ENCODE measurements at regions not wholly inside any gene's neighbourhood (a gene's known extent, or its start where the extent isn't known, plus 50 kb on each side); places are given as distances from the start of the nearest gene placed in this dataset.
"Not testable (repeated sequence)": the region's sequence is repeated elsewhere in the genome, so short reads cannot be mapped to it uniquely, and the experiment has no call there.

DNA sequence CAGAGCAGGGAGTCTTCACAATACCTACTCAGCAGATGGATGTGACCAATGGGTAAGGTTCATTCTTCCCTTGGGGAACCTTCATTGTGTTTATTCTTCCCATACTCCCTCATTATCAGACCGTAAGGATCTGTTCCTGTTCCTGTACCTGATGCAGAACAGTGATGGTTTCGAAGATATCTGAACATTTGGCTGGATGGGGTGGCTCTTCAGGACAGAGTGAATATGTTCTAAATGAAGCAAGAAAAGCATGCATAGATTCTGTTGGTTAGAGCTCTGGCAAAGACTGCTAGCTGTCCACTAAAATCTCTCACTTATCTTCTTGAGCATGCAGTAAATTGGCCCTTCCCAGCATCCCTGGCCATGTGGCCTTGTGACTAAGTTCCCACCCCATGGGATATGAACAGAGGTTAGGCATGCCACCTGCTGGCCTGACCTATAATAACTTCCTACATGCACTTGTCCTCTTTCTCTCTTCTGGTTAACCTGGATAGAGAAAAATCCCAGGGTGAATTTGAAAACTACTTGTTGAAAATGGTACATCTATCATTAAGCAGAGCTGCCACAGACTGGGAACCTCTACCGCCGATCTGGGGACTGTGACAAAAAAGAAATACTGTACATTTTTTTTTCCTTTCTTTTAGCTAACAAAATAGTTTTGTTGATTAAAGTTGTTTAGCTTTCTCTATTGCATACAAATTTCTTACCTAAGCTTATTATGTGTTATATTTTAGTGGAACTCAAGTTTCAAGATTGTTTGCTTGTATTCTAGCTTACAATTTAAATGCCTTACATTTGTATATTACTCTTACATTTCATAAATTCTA, 60.0 kb upstream of the BANK1 start:
- DNase-seq (ENCODE audit: low read depth), result peak; percentile 35

DNA sequence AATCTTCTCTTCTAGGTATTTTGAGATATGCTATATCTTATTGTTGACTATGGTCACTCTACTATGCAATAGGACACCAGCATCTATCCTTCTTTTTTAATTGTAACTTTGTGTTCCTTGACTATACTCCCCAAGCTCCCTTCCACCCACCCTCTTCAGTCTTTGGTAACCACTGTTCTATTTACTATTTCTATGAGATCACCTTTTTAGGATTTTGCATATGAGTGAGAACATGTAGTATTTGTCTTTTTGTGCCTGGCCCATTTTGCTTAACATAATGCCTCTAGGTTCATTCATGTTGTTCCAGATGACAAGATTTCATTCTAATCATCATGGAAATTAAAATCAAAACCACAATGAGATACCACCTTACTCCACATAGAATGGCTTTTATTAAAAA, 63.3 kb upstream of the BANK1 start:
- DNase-seq (ENCODE audit: low read depth), result no peak

DNA sequence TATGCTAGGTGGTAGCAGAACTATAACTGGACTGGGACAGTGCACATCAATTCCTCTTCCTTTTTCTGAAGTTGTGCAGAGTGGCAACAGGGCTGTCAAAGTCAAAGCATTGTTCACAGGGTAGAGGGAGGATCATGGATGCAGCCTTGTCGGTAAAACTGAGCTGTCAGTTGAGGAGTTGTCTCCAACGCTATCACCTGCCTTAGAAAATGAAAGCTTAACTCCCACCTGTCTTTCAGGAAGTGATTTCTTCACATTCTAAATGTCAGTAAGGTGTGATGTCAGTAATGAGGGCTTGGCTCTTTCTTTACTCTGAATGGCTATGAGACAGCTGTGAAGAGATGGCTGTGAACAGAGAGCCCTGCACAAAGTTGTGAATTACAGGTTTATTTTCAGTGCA, 66.4 kb upstream of the BANK1 start:
- DNase-seq (ENCODE audit: low read depth), result no peak

DNA sequence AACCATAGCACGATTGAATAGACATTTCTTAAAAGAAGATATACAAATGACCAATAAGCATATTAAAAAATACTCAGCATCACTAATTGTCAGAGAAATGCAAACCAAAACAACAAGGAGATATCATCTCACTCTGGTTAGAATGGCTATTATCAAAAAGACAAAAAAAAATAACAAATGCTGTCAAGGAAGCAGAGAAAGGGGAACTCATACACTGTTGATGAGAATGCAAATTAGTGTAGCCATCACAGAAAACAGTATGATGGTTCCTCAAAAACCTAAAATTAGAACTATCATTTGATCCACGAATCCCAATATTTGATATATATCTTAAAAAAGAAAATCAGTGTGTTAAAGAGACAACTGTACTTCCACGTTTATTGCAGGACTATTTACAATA, 71.7 kb upstream of the BANK1 start:
- DNase-seq (ENCODE audit: low read depth), result no peak

DNA sequence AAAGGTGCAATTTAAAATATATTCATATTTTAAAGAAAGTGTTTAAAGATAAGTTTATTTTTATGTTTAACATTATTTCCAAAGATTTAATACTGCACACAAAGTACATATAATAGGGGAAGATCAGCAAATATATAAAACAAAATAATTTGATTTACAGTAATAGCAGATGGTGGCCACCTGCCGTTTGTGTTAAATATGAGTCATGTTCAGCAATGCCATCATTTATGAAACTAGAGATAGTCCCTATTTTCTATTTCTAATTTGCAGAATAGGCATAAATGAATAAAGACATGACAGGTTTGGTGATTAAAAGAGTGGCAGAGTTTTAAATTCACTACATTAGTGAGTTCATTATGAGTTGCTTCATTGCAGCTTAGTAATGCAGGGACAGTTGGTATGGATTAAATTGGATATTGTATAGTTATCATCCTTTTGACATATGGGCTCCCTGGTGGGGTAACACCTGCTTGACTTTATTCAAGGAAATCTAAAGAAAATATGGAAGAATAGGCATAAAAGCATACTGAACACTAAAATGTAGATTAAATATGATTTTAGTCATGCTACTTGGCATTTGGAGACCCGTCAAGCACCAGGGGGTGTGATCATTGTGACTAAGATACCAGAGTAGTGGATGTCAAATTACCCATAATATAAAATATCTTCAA, 78.8 kb upstream of the BANK1 start:
- DNase-seq (ENCODE audit: low read depth), result no peak

DNA sequence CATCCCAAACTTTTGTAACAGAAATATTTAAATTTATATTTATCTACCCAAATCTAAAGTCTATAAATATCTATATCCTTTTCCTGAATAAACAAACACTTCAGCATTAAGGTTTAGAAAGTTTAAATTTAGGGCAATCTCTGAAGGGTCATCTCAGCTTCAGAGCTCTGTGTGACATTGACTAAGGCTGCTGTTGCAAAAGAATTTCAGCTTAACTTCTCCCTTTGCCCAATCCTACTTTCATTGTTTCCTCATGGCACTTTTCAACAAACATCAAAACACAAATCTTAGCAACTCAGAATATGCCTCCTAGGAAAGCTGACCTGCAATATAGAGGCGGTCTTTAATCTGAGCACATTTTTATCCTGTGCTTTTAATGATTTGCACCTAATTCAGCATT, 79.7 kb upstream of the BANK1 start:
- no peak for DNase-seq (ENCODE audit: low read depth)

DNA sequence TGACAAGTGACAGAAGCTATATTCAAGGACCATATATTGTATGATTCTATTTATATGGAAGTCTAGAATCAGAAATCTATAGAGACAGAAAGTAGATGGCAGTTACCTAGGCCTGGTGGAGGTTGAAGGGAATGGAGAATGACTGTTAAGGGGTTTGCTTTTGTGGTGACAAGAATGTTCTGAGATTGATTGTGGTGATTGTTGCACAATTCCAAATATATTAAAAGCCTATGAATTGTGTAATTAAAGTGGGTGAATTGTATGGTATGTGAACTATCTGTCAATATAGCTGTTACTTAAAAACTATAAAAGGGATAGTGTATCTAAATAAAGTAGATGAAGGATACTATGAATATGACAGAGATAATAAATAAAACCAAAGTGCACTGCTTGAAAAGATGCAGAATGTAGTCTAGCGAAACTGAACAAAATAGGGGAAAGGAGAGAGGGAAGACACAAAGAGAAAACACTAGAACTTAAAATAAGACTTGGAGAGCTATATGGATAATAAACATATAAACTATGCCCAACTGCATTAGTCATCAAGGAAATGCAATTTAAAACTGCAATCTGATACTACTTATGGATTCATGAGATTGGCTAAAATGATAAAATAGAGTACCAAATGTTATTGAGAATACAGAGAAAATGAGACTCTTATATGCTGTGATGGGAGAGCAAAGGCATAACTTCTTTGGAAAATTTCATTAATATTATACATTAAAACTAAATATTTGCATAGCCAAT, 82.1 kb upstream of the BANK1 start:
- no peak for DNase-seq (ENCODE audit: low read depth)

DNA sequence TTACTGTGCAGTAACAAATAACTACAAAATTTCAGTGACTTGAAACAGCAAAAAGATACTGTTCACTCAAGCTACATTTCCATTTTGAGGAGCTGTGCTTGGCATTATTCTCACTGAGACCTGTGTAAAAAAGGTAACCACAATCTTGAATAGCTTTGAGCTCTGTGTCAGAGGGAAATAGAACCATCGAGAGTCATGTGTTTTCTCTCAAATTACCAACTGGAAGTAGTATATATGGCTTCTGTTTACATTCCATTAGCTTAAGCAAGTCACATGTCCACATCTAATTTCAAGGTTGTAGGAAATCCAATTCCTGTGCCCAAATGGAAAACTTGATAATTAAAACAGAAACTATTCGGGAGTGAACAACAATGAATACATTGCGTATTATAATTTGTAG, 82.9 kb upstream of the BANK1 start:
- DNase-seq (ENCODE audit: low read depth), result no peak

DNA sequence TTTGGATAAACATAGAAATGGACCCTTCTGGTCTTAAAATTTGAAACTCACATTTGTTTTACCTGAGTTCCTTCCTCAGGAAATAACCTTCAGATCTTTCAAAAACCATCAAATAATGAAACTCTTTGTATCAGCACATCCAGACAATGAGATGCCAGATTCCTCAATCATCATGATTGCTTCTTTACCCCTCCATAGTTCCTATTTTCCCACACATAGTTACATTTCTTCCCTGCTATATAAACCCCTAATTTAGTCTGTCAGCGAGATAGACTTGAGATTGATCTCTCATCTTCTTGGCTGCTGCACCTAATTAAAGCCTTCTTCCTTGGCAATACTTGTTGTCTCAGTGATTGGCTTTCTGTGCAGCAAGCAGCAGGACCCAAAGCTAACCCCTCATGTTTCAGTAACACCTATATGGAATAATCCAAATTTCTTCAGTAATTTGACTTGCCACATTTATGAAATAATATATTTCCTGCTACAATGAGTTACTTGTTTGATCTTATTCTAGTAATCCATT, 83.9 kb upstream of the BANK1 start:
- no peak for DNase-seq (ENCODE audit: low read depth)

DNA sequence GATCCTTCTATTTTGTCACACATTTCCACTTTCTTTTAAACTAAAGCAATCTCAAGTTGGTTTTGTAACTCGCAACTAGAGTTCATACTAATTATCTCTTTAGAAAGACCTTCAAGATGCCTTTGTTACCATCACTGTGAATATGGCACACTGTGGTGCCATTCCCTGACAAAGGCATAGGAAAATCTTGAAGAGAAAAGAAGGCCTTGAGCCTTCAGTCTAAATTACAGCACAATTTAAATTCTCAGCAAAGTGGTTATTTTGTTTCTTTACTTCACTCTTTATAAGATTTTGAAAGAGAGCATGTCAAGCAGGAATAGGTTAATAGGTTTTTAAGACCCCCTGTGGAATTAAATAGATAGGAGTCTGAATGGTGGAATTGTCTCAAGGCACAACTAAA, 89.0 kb upstream of the BANK1 start:
- DNase-seq (ENCODE audit: low read depth), result no peak

DNA sequence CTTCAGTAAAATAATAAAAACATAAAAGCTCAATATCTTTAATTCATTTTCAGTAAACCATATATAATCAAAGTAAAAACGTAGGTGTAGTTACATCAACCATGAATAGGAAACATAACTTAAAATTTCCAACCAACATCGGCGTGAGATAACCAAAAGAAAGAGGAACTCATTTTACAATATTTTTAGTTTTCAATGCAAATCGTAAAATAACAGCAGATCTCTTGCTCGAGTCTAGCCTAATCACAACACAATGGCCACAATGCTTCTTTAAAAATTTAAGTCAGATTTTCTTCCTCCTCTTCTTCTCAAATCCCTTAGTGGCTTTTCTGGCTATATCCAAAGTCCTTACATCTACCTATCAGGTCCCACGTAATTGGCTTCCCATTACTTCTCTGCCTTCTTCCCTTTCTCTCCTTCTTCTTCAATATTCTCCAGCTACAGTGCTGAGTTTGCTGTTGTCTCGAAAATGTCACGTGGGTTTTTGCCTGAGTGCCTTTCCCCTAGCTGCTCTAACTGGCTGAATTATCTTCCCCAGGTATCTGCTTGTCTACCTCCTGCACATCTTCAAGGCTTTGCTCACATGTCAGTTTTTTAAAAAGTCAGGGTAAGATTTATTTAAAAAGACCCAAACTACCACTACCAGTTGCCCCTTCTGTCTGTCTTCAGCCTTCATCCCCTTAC, 90.9 kb upstream of the BANK1 start:
- no peak for DNase-seq (ENCODE audit: low read depth)

DNA sequence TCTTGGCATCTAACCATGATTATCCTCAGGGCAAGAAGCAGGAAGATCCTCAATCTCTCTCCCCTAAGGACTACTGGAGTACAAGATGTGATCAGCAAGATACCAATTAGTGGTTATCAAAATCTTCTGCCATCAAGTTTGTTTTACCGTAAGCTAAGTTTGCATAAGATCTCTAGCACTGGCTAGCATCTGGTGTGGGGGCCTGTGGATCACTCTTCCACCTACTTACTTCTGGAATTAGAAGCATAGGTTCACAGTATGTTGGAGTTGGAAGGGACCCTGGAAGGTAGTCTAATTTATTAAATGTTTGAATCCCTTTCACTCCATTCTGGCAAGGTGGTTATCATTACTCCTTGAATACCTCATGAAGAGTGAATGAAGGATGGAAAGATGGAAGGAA, 93.3 kb upstream of the BANK1 start:
- no peak for DNase-seq (ENCODE audit: low read depth)

DNA sequence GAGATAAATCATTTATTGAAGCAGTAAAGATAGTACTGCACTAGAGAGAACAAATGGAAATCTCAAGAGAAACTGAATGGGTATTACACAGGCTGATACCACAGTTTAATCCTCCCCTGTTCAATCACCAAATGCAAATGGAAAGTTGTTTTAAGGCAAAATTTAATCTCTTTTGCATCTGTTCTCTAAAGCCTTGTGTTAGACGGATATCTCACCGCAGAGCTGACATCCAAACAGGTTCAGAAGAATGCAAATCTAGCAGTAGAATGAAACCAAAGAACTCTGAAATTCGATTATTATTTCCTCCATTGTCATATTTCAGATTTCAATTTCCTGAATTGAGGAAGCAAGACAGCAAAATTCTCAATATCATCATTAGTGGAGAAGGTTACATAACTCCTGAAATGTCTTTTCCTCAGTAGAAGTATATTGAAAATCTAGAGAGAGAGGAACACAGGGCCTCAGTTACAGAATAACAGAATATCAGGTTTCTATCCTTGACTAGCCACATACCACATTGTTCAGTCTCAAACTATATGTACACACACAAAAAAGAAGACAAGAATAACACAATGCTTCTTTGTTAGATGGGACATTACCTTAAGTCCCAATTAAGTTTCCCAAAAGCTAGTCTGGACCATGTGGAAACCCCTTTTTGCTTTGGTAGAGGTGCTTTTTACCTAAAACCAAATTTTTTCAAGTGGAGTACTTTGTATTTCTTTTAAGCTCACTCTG, 94.1 kb upstream of the BANK1 start:
- no peak for DNase-seq (ENCODE audit: low read depth)

DNA sequence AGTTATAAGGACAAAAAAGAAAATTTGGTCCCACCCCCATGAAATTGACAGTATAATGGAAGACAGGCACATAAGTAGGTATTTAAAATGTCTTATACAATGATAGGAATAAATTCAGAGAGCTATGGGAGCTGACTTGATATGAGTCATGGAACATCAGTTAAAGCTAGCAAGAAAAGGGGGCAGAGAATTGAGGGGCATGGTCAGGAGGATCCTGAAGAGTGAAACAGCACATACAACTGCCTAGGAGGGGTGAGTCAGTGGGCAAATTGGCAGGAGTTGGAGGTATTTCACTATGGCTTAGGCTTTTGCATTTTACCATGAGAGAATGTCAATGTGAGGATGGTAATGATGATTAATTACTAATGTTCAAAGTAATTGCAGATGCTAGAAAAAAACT, 95.4 kb upstream of the BANK1 start:
- DNase-seq (ENCODE audit: low read depth), result no peak

DNA sequence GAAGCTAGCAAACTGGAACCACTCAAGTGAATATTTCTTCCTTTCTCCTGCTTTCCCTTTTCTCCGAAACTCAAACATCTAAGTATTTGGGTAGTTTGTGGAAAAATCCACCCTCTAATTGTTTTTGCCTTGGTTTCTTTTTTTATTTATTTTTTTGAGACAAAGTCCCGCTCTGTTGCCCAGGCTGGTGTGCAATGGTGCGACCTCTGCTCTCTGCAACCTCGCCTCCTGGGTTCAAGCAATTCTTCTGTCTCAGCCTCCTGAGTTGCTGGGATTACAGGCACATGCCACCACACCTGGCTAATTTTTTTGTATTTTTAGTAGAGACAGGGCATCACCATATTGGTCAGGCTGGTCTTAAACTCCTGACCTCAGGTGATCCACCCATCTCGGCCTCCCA, 96.1 kb upstream of the BANK1 start:
- DNase-seq (ENCODE audit: low read depth), result not testable (repeated sequence)

DNA sequence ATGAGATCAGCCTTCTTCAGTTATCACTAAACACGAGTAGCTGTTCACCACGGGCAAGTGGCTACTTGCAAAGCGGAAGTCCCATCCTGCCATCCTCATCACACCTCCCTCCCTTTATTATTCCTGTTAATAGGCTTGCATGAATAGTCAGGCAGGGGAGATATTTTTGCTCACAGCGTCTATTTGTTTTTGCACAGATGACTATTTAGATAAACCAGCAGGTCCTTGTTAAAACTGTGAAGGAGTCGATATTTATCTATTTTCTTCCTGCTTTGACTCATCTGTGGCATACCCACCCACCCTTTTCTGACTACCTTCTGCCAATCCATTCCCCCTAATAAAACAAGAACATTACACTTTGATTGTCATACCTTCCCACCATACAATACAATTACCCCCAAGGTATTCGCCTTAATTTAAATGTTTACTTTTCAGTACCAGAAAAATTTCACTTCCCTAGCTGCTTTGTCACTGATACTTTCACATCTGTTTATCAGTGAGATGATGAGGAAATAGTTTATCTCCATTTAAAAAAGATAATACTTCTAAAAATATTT, 96.6 kb upstream of the BANK1 start:
- no peak for DNase-seq (ENCODE audit: low read depth)

DNA sequence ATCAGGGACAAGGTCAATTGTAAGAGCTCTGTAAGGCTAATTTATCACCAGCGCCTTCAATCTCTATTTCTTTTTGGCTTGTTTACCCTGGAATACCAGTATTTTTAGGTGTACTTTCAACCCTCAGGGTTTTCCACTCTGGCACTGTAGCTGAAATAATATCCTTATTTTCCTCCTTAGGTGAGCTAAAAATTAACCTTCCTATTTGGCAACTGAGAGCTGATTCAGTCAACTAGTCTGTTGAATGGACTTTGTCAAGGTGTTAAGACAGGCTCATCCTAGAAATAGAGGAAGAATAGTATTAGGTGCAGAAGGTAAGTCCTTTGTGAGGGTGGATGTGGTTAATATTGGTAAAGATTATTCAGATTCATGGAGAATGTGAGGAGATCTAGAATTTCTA, 101.3 kb upstream of the BANK1 start:
- no peak for DNase-seq (ENCODE audit: low read depth)

DNA sequence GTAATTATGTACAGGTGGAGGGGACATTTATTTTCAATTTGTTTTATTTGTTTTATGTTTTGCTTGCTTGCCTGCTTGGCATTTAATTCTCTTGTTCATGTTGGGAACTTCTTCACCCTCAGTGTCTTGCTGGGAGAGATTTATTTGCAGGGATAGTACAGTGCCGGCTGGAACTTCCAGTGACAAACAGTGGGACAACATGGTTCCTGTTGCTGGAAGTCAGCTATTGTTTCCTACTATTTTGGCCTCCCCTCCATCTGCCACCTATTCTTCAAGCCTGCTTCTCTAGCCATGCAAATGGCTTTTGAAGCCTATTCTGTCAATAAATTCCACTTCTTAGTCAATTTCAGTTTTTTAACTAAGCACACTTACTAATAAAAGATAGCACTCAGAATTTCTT, 105.4 kb upstream of the BANK1 start:
- no peak for DNase-seq (ENCODE audit: low read depth)

DNA sequence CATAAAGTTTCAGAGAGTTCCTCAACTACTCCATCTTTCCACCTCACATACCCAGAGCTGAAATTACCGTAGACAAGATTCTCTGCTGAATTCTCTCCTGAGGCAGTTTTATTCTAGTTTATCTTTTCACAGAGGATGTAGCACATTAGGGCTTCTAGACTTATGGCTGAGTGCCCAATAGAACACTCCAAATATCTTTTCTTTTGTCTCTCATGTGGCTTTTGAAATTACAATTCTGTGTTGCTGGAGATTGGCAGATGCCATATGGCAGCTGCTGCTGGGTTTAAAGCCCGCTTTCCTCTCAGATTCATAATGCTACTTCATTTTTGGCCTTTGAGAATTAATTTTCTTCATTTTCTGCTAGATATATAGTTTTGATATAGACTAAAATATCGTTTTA, 107.6 kb upstream of the BANK1 start:
- DNase-seq (ENCODE audit: low read depth), result no peak

DNA sequence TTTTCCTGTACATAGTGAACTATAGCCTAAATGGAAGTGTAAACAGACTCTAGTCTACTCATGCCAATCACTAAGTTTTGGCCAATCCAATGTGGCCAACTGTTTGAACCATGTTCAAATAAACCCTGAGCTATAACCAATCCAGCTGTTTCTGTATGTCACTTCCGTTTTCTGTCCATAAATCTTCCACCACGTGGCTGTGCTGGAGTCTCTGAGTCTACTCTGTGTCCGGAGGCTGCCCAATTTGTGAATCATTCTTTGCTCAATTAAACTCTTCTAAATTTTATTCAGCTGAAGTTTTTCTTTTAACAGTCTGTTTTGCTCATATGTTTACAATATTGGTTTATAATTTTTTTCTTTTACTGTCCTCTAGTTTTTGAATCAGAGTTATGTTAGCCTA, 112.3 kb upstream of the BANK1 start:
- DNase-seq (ENCODE audit: low read depth), result no peak

DNA sequence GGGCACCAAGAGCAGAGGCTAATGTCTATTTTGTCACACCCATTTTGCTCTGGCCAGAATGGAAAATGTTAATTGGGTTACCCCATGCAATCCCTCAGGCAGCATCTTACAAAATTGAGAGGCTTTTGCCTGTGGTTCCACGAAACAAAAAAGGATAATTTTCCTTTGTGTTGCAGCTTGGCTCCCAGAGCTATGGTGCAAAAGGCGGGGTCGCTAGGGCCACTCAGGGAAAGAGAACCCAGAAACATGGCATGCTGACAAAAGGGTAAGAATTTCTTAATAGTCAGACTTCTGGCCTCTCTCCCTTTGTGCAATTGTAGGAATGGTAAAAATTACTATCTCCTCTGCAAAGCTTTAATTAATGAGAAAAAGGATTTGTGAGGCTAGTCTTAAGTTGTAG, 119.6 kb upstream of the BANK1 start:
- DNase-seq (ENCODE audit: low read depth), result no peak

Data from activated T-cell treated with anti-CD3 and anti-CD28 coated beads for 24 hours (primary cell).